ENCODE measurements at regions not wholly inside any gene's neighbourhood (a gene's known extent, or its start where the extent isn't known, plus 50 kb on each side); places are given as distances from the start of the nearest gene placed in this dataset.
"Not testable (repeated sequence)": the region's sequence is repeated elsewhere in the genome, so short reads cannot be mapped to it uniquely, and the experiment has no call there.

DNA sequence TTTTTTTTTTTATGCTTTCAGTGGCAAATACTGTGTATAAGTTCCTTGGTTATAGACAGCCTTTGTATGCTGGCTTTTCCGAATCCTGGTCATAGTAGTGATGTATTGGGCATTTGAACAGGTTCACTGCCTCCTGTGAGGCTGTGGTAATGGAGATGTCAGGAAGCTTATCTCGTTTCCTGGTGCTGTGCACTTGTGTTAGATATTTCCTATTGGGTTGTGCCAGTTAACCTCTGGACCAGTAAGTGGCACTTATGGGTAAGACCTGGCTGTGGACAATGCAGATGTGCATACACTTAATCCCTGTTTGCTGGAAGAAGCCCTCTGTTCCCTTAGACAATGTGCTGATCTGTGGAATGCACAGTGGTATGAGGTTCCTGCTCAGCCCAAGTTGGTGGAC is 135.4 kb upstream of the KITLG start:
- no peaks in the 10 kb centered on the region for H3K4me1 ChIP-seq
- no peaks in the 10 kb centered on the region for H3K27me3 ChIP-seq
- TF ChIP-seq Cebpa-rat (IDR thresholded peaks at IDR 0.05) = no peak
- H4K20me1 ChIP-seq = no peaks in the 10 kb centered on the region
- no peak overlapping the region for H3K4me2 ChIP-seq
- H3K4me3 ChIP-seq = no peak overlapping the region
- H3K27ac ChIP-seq = no peak overlapping the region
- no peak overlapping the region for H3K9ac ChIP-seq
- H3K36me3 ChIP-seq = no peaks in the 10 kb centered on the region
- H3K9me3 ChIP-seq = no peaks in the 10 kb centered on the region

DNA sequence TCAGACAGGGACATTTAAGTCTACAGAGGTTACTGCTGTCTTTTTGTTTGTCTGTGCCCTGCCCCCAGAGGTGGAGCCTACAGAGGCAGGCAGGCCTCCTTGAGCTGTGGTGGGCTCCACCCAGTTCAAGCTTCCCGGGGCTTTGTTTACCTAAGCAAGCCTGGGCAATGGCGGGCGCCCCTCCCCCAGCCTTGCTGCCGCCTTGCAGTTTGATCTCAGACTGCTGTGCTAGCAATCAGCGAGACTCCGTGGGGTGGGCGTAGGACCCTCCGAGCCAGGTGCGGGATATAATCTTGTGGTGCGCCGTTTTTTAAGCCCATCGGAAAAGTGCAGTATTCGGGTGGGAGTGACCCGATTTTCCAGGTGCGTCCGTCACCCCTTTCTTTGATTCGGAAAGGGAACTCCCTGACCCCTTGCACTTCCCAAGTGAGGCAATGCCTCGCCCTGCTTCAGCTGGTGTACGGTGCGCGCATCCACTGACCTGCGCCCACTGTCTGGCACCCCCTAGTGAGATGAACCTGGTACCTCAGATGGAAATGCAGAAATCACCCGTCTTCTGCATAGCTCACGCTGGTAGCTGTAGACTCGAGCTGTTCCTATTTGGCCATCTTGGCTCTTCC is 134.1 kb upstream of the KITLG start:
- H3K4me2 ChIP-seq, H3K9me3 ChIP-seq, H3K27ac ChIP-seq, H4K20me1 ChIP-seq, H3K36me3 ChIP-seq, H3K9ac ChIP-seq, H3K4me3 ChIP-seq, H3K27me3 ChIP-seq, H3K4me1 ChIP-seq: not testable (repeated sequence)

DNA sequence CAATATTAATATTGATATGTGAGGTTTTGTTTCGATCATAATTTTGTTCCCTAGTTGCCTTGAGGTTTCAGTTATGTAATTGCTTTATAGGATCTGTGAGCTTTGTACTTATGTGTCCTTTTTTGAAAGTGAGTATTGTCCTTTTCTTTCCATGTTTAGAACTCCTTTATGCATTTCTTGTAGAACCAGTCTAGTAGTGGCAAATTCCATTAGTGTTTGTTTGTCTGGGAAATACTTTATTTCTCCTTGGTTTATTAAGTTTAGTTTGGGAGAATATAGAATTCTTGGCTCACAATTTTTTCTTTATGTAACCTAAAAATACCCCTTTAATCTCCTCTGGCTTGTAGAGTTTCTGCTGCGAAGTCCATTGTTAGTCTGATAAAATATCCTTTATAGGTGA is 127.5 kb upstream of the KITLG start:
- Histone ChIP-seq H3K9me3 (peaks cover 4% of the 10 kb centered on the region; the same call in 1 of the 2 replicates), H3K4me2 (no peak overlapping the region), H3K4me3 (no peak overlapping the region), H3K27ac (no peak overlapping the region), H3K4me1 (no peaks in the 10 kb centered on the region), H3K36me3 (no peaks in the 10 kb centered on the region), H3K27me3 (no peaks in the 10 kb centered on the region), H3K9ac (no peak overlapping the region), H4K20me1 (no peaks in the 10 kb centered on the region)
- no peak for TF ChIP-seq Cebpa-rat (IDR thresholded peaks at IDR 0.05)

DNA sequence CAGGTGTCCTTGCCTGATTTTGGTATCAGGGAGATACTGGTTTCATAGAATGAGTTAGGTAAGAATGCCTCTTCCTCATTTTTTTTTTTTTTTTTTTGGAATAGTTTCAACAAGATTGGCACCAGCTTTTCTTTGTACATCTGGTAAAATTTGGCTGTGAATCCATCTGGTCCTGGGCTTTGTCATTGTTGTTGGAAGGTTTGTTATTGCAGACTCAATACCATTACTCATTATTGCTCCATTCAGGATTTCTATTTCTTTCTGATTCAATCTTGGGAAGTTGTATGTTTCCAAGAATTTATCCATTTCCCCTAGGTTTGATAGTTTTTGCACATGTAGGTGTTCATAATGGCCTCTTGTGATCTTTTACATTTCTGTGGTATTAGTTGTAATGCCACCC is 126.0 kb upstream of the KITLG start:
- Histone ChIP-seq H3K27me3 (no peaks in the 10 kb centered on the region), H3K9me3 (peaks cover 4% of the 10 kb centered on the region; the same call in 1 of the 2 replicates), H3K4me1 (no peaks in the 10 kb centered on the region), H3K27ac (no peak overlapping the region), H3K9ac (no peak overlapping the region), H3K4me3 (no peak overlapping the region), H3K36me3 (no peaks in the 10 kb centered on the region), H3K4me2 (no peak overlapping the region), H4K20me1 (no peaks in the 10 kb centered on the region)
- TF ChIP-seq Cebpa-rat (IDR thresholded peaks at IDR 0.05) = no peak

DNA sequence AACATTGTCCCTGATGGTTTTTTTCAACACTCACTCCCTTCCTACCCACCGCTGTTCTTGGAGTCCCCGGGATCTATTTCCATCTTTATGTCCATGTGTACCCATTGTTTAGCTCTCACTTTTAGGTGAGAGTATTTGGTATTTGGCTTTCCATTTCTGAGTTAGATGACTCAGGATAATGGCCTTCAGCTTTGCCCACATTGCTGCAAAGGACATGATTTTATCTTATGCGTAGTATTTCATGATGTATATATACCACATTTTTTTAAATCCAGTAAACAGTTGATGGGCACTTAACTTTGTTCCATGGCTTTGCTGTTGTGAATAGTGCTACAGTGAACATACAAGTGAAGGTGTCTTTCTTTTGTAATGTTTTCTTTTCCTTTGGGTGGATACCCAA is 123.5 kb upstream of the KITLG start:
- Histone ChIP-seq H3K4me1 (no peaks in the 10 kb centered on the region), H3K36me3 (no peaks in the 10 kb centered on the region), H4K20me1 (no peaks in the 10 kb centered on the region), H3K9ac (no peak overlapping the region), H3K4me2 (no peak overlapping the region), H3K4me3 (no peak overlapping the region), H3K9me3 (peaks cover 7% of the 10 kb centered on the region; the same call in 1 of the 2 replicates), H3K27ac (no peak overlapping the region), H3K27me3 (no peaks in the 10 kb centered on the region)
- no peak for TF ChIP-seq Cebpa-rat (IDR thresholded peaks at IDR 0.05)

DNA sequence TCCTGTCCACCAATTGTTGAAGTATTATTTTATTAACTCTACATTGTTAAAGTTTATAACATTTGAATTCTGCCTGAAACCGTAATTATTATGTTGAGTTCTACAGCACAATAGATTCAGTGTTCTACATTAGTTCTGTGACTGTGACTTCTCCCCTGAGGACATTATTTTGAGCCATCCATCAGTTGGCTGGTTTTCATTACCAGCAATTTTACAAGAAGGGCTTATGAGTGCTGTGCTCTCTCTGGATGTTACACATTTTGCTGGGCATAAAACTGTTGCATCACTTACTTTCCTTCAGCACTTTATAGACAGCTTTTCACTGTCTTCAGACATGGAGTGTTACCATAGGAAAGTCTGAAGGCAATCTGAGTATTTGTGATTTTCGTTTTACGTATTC is 118.2 kb upstream of the KITLG start:
- H3K27ac ChIP-seq = no peak overlapping the region
- H3K9me3 ChIP-seq = peaks cover 18% of the 10 kb centered on the region
- H3K9ac ChIP-seq = no peak overlapping the region
- H3K27me3 ChIP-seq = no peaks in the 10 kb centered on the region
- no peak overlapping the region for H3K4me2 ChIP-seq
- H3K4me1 ChIP-seq = no peaks in the 10 kb centered on the region
- TF ChIP-seq Cebpa-rat (IDR thresholded peaks at IDR 0.05) = no peak
- no peaks in the 10 kb centered on the region for H3K36me3 ChIP-seq
- no peak overlapping the region for H3K4me3 ChIP-seq
- no peaks in the 10 kb centered on the region for H4K20me1 ChIP-seq

DNA sequence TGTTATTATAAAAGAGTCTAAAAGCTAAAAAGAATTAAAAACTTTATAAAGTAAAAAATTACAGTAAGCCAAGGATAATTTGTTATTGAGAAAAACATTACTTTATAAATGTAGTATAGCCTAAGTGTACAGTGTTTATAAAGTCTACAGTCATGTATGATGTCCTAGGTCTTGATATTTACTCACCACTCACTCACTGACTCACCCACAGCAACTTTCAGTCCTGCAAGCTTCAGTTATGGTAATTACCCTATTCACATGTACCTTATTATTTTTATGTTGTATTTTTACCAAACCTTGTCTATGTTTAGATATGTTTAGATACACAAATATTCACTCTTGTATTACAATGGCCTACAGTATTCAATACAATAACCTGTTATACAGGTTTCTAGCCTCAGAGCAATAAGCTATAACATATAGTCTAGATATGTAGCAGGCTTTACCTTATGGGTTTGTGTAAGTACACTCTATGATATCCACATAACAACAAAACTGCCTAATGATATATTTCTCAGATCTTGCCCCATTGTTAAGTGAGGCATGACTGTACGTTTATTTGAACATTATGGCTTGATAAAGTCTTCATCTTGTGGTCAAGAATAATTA is 113.7 kb upstream of the KITLG start:
- Histone ChIP-seq H4K20me1 (no peaks in the 10 kb centered on the region), H3K4me1 (no peaks in the 10 kb centered on the region)
- TF ChIP-seq Cebpa-rat (IDR thresholded peaks at IDR 0.05) = no peak

DNA sequence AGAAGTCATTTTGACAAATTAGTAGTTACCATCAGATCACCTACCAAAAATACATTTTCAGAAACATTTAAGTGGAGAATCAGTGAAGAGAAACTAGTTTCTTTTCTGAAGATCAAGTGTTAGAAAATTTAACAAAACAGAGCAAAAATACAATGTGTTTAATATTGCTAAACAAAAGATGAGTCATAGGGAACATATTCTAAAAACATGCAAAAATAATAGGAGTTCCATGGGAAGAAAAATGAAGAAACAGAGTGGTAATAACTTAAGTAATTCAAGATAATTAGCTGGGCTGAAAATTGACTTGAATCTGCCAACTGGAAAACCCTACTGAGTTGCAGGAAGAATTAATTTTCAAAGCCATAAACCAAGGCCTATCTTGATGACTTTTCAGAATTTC is 111.5 kb upstream of the KITLG start:
- Histone ChIP-seq H3K9me3 (peaks cover 15% of the 10 kb centered on the region), H3K36me3 (no peaks in the 10 kb centered on the region), H3K27ac (no peak overlapping the region), H3K27me3 (no peaks in the 10 kb centered on the region), H3K4me2 (no peak overlapping the region), H3K9ac (no peak overlapping the region), H4K20me1 (no peaks in the 10 kb centered on the region), H3K4me1 (no peaks in the 10 kb centered on the region), H3K4me3 (no peak overlapping the region)
- TF ChIP-seq Cebpa-rat (IDR thresholded peaks at IDR 0.05) = no peak

More for the DNA sequence above, 113.7 kb upstream of the KITLG start:
- no peak overlapping the region for H3K27ac ChIP-seq
- H3K36me3 ChIP-seq = no peaks in the 10 kb centered on the region
- H3K9ac ChIP-seq = no peak overlapping the region
- no peak overlapping the region for H3K4me3 ChIP-seq
- peaks cover 15% of the 10 kb centered on the region for H3K9me3 ChIP-seq
- H3K4me2 ChIP-seq = no peak overlapping the region
- H3K27me3 ChIP-seq = no peaks in the 10 kb centered on the region

DNA sequence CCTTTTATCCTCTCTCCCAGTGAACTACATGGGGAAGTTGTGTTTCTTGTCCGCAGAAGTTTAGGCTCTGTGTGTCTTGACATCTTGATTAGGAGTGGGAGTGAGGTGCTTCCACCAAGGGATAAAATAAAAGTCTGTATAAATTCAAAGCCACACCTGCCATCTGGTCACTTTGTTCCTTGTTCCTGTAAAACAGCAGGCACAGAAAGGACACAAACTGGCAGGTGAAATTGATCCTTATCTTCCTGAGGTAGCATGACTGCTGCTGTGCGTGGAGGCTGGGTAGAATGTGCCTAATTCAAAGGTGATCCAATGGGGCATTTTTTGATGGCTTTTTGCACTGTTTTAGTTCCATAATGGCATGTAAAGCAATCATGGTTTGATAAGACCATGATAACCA is 104.3 kb upstream of the KITLG start:
- Histone ChIP-seq H3K27ac (no peak overlapping the region), H3K4me2 (no peak overlapping the region), H3K36me3 (no peaks in the 10 kb centered on the region), H3K9ac (no peak overlapping the region), H4K20me1 (no peaks in the 10 kb centered on the region), H3K4me3 (no peak overlapping the region), H3K4me1 (no peaks in the 10 kb centered on the region), H3K9me3 (no peaks in the 10 kb centered on the region), H3K27me3 (no peaks in the 10 kb centered on the region)
- TF ChIP-seq Cebpa-rat (IDR thresholded peaks at IDR 0.05) = no peak

DNA sequence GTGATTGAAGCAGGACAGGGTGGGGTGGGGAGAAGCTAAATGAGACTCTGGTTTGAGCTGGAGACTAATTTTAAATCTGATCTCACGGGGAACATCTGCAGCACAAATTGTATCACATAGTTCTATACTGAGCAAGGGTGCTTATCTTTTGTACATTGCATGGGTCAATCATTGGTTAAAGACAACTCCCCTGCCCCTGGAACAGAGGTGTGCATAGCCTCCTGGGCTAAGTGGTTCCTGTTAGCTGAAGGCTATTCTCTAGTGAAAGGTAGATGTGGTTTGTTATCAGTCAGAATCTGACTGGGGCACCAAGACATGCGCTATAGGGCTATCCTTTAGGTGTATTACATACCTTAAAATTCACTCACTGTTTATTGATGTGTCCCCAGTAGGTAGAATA is 103.9 kb upstream of the KITLG start:
- no peak overlapping the region for H3K4me2 ChIP-seq
- no peaks in the 10 kb centered on the region for H3K4me1 ChIP-seq
- H3K9me3 ChIP-seq = no peaks in the 10 kb centered on the region
- no peak overlapping the region for H3K9ac ChIP-seq
- H3K4me3 ChIP-seq = no peak overlapping the region
- H3K27me3 ChIP-seq = no peaks in the 10 kb centered on the region
- no peak for TF ChIP-seq Cebpa-rat (IDR thresholded peaks at IDR 0.05)
- H4K20me1 ChIP-seq = no peaks in the 10 kb centered on the region
- no peaks in the 10 kb centered on the region for H3K36me3 ChIP-seq
- H3K27ac ChIP-seq = no peak overlapping the region

DNA sequence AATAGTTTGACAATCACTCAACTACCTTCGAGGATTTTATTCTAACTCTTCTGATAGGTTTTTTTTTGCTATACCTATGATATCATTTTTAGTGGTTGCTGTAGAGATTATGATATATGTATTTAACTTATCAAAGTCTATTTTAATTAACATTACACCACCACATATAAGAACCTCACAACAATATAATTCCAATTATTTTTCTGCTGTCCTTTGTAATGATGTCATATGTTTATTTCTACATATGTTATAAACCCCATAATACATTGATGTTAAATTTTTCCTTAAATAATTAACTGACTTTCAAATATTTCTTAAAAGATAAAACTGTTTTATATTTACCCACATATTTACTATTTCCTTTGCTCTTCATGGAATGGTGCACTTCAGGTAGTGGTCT is 103.4 kb upstream of the KITLG start:
- Histone ChIP-seq H3K9ac (no peak overlapping the region), H4K20me1 (no peaks in the 10 kb centered on the region), H3K4me3 (no peak overlapping the region), H3K27me3 (no peaks in the 10 kb centered on the region), H3K4me2 (no peak overlapping the region), H3K27ac (no peak overlapping the region), H3K9me3 (no peaks in the 10 kb centered on the region), H3K4me1 (no peaks in the 10 kb centered on the region), H3K36me3 (no peaks in the 10 kb centered on the region)
- TF ChIP-seq Cebpa-rat (IDR thresholded peaks at IDR 0.05) = no peak

All from BLaER1 (cell line).